HT1080 (cell line): ENCODE measurements at regions not wholly inside any gene's neighbourhood (a gene's known extent, or its start where the extent isn't known, plus 50 kb on each side); places are given as distances from the start of the nearest gene placed in this dataset.

Experiments used
- DNase-seq: peaks from one replicate; pipeline ENCODE4 v3.0.0-alpha.2; 2015; ENCODE audit warnings: low read depth

- DNase-seq = peak; percentile 37
Measured at GRCh38 chr11:122235615-122236014, 119.6 kb upstream of the BLID start.

DNA sequence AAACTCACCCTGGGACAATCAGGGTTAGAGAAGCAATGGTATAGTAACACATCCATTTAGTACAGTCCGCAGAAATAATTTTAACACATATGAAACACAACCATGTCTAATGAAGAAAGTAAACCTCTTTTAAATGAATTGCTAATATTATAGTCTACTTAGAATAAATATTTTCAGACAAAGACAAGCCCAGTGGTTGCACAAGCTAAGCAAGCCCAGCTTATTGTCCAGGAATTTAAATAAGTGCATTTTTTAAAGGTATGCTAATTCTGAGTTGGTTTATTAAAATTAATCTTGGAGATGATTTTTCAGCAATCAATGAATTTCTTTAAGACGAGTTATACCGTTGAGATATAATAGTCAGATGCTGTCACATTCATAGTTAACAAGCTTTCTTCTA is 118.8 kb upstream of the BLID start:
- no peak for DNase-seq

- no peak for DNase-seq
Measured at GRCh38 chr11:122234257-122234656, 118.2 kb upstream of the BLID start.

- DNase-seq = peak; percentile 8
Measured at GRCh38 chr11:122232985-122233384, 117.0 kb upstream of the BLID start.

GRCh38 chr11:122230385-122230755 is 114.4 kb upstream of the BLID start:
- DNase-seq = no peak

DNA sequence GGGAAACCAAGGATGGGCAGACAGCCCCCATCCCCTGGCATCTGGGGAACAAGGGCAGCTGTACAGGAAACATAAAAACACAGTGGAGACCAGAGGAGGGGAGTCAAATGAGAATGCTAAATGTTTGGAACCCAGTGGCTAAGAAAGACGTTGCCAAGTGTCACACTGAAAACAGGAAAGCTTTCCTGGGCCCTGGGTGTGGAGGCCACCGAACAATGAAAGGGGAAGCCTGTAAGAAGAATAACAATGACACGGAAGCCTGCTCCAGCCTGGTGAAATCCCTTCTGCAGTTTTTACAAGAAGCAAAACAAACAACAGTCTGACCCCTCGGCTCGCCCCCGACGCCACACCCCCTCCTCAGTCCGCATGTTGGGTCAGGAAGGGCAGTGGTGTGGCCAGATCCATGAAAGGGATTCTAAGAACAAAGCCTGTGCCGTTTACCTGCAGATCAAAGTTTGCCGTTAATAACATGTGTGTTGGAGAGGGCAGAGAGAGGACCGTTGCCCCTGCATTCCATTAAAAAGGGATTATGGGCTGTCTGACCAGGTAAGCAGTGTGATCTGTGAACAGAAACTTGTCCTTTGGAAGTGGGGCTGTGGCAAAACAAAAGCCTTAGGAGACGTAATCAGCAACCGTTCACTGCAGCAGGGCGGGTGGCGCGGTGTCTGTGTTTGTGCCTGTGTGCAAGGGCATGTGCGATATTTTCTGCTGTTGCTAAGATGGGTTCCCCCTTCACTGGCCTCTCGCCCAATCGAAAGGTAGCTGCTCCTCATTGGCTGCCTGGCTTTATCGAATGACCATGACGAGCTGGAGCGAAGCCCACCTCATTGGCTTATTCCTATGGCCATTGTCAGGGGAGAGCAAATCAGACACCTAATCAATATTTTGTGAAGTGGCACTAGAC is 113.7 kb upstream of the BLID start:
- no peak for DNase-seq

DNA sequence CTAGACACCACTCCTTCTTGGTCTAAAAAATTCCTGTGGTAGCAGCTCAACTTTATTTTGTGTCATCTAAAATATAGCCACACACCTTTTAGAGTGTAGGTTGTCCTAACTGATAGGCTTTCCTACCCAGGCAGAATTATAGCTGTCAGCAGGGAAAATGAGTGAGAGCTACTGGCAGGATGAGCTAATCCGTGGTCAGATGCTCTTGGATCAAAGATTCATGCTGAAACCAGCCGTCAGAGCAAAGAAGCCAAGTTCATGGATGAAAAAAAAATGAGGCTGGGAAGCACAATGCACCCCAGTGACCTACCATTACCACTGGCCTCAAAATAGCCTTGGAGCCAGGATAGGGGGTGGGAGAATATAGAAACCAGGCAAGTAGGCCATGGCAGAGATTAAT is 113.1 kb upstream of the BLID start:
- no peak for DNase-seq

DNA sequence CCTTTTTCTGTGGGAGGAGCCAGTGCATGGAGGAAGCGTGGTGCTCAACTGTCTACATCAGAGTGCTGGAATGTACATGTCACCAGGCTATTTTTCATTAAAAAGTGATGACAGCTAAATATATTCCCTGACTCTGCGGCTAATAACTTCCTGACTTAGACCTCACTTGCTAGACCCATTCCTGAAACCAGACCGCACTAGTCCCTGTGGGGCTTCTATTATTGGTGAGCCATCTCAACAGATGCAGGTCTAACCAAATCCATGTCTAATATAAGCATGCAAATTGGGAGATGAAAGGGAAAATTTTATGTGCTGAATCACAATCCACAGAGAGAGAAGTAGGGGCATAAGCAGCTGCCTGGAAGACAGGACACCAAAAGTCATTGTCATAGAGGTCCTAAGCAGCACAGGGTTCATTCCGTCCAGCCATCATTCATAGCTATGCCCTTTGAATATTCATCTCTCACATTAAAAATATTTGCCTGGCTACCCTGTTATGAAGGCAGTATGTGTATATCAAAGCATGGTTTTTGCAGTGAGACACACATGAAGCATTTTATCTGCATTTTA is 110.9 kb upstream of the BLID start:
- DNase-seq = no peak

GRCh38 chr11:122224867-122225266 is 108.9 kb upstream of the BLID start:
- DNase-seq = no peak

DNA sequence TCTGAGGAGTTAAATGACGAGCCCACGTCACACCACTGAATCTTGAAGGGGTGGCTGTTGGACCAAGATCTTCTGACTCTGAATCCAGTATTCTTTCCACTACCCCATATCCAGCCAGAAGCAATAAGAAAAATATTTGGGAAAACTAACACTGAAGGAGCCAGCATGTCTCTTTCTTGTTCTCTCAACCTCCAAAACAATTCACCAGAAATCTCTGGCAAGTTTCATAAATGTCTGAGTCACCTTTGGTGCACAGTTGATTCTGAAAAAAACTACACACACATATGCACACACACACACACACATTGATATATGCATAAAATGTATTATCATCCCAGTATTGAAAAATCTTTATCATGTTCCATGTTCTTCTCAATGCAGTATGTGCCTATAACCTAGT is 104.3 kb upstream of the BLID start:
- DNase-seq = no peak

- DNase-seq = no peak
Measured at GRCh38 chr11:122219791-122220190, 103.8 kb upstream of the BLID start.

DNA sequence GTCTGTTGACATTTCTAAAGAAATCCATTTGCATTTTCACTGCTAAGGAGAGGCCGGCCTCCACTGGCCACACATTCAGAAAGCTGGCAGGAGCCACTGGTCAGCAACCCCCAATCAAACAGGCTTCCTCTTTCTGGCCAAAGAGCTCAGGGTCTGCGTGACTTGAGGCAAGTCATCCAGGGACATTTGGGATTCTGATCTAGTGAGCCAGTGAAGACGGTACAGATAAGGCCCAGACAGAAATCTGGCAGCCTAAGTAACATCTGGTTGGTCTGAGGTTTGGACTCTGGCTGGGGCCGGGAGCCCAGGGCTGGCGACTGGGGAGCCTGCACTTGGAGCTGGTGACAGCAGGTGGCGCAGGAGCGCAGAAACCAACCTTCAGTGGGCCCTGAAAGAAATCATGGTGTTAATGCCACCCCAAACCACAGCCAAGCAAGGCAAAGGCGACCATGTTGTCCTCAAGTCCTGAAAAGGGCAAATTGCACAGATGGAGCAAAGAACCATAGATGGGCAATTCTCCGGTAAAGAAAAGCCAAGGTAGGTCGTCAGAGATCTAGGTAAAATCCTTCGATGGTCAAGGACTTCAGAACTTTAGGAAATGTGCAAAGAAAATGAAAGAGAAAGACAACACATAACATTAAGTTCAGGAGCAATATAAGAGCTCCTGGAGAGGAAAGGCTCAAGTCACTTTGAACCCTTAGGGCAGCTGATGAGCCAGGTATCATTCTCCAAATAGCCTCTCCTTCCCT is 99.4 kb upstream of the BLID start:
- DNase-seq = peak; percentile 67

DNA sequence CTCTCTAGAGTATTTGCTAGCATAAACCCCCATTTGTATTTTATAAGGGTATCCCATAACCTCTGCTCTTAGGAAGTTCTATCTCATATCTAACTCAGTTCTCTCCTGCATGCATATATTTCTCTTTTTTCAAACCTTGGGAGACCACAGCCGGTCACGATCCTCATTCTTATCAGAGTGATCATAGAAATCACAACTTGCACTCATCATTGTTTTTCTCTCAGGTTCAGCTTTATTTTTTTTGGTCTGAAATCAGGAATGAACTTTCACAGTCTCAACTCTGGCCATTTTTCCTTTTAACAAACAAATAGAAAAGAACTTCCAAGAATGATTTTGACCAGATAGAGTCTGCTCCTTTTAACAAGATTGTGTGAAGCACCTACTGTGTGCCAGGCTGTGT is 98.6 kb upstream of the BLID start:
- DNase-seq = no peak

DNA sequence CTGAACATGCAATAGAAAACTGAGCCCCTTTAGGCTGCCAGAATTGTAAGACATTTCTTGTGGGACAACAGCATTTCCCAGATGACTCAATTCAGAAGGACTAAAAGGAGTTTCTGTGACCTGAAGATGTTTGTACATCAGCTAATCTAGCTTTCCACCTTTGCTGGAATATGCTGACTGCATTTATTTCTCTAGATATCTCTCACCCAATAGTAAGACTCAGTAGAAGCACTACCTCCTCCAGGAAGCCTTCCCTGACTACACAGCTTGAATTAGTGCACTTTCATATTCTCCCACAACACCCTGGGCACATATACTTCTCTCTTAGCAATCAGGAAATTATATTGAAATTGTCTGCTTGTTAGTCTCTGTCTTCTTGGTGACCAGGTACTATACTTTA is 98.1 kb upstream of the BLID start:
- DNase-seq = no peak

GRCh38 chr11:122213171-122213570 is 97.2 kb upstream of the BLID start:
- no peak for DNase-seq

GRCh38 chr11:122210367-122210997 is 94.5 kb upstream of the BLID start:
- DNase-seq = no peak

GRCh38 chr11:122209619-122210366 is 93.8 kb upstream of the BLID start:
- no peak for DNase-seq

DNA sequence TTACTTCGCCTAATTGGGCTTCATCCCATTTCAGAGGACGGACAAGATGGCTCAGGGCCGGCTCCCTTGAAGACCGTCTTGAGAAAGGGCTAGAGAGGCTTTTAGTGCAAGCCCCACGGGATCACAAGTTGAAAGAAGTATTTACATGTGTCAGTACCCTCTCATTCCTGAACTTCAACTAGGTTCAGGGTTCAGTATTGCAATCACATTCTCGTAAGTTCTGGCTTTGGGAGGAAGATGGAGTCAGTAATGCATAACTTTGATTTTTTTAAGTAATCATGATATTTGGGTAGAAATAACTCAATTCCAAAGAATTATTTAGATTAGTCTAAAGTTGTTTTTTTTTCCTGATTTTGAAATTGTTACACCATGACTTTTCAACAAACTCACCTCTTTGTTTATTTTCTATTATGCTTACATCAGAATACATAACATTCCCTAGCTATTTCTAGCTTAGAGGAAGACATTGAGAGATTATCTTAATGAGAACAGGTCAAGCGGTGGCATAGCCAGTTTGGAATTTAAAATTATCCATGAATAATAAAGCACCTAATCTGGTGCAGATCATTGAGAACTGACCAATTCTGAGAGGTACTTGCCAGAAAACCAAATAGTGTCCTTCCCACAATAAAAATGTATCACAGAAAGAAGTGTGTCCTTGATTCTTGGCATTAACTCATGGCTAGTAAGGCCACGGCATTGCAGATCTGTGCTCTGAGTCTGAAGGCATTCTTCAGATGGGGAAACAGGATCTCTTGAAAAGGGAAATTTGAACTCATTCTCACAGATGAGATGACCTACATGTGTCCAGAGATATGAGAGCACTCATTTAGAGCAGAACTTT is 92.1 kb upstream of the BLID start:
- DNase-seq = no peak

DNA sequence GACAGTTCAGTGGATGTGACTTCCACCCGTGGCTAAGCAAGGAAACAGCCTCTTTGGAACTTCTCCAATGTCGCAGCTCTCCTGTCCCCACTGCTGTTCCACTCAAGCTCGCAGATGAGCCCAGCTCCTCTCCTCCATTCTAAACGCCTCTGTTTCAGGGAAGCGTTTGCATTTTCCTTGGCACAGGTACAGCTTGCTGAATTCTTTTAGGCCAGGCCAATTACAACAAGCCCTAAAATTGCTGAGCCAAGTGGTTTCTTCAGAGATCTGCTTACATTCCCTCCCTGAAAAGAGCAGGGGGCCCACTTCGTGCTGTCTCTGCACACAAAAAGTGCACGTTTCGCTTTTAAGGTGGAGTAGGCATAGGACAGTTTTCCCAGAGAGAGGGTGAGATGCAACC is 91.5 kb upstream of the BLID start:
- no peak for DNase-seq

GRCh38 chr11:122205036-122205435 is 89.0 kb upstream of the BLID start:
- DNase-seq = no peak
